Stimulated activated naive CD8-positive, alpha-beta T cell treated with anti-CD3 and anti-CD28 coated beads, Interleukin-15, Interleukin-2, amounts not matched to agents 100 ng/mL and 50 ng/mL, for 24 hours (primary cell): ENCODE measurements at regions not wholly inside any gene's neighbourhood (a gene's known extent, or its start where the extent isn't known, plus 50 kb on each side); places are given as distances from the start of the nearest gene placed in this dataset.

Experiments used
- H3K27ac Mint-ChIP-seq: one replicate; pipeline ENCODE4 v1.8.0; 2021; ENCODE audit warnings: mild to moderate bottlenecking, mixed read lengths
- H3K27me3 Mint-ChIP-seq: one replicate; pipeline ENCODE4 v1.8.0; 2021; ENCODE audit warnings: mixed read lengths
- H3K36me3 Mint-ChIP-seq: one replicate; pipeline ENCODE4 v1.8.0; 2021; ENCODE audit warnings: low read depth, mixed read lengths
- H3K4me1 Mint-ChIP-seq: one replicate; pipeline ENCODE4 v1.8.0; 2021; ENCODE audit warnings: low read depth, mixed read lengths
- H3K4me3 Mint-ChIP-seq: one replicate; pipeline ENCODE4 v1.8.0; 2021; ENCODE audit warnings: mild to moderate bottlenecking, mixed read lengths
- H3K9me3 Mint-ChIP-seq: one replicate; pipeline ENCODE4 v1.8.0; 2021; ENCODE audit warnings: mixed read lengths

- Mint-ChIP-seq H3K4me3 (no peak overlapping the region), H3K4me1 (no peaks in the 10 kb centered on the region), H3K27ac (no peak overlapping the region), H3K9me3 (no peaks in the 10 kb centered on the region), H3K27me3 (peaks cover 4% of the 10 kb centered on the region), H3K36me3 (no peaks in the 10 kb centered on the region)
These were observed 93.6 kb upstream of the TMEFF2 start for GRCh38 chr2:192288295-192288694.

GRCh38 chr2:192286093-192286701 lies 91.5 kb upstream of the TMEFF2 start:
- Mint-ChIP-seq H3K27me3 (peaks cover 4% of the 10 kb centered on the region), H3K27ac (no peak overlapping the region), H3K4me1 (no peaks in the 10 kb centered on the region), H3K36me3 (no peaks in the 10 kb centered on the region), H3K9me3 (no peaks in the 10 kb centered on the region), H3K4me3 (no peak overlapping the region)

- no peaks in the 10 kb centered on the region for H3K27me3 Mint-ChIP-seq
- H3K27ac Mint-ChIP-seq, result no peak overlapping the region
- H3K9me3 Mint-ChIP-seq, result no peaks in the 10 kb centered on the region
- no peaks in the 10 kb centered on the region for H3K4me1 Mint-ChIP-seq
- H3K36me3 Mint-ChIP-seq, result no peaks in the 10 kb centered on the region
- no peak overlapping the region for H3K4me3 Mint-ChIP-seq
These were observed 88.7 kb upstream of the TMEFF2 start for GRCh38 chr2:192283450-192283849.

GRCh38 chr2:192278701-192279100 lies 84.0 kb upstream of the TMEFF2 start:
- Mint-ChIP-seq H3K4me3 (no peak overlapping the region), H3K36me3 (no peaks in the 10 kb centered on the region), H3K9me3 (peaks cover 5% of the 10 kb centered on the region), H3K27me3 (peaks cover 4% of the 10 kb centered on the region), H3K4me1 (no peaks in the 10 kb centered on the region), H3K27ac (no peak overlapping the region)

- H3K9me3 Mint-ChIP-seq, result peaks cover 5% of the 10 kb centered on the region
- peaks cover 4% of the 10 kb centered on the region for H3K27me3 Mint-ChIP-seq
- no peaks in the 10 kb centered on the region for H3K4me1 Mint-ChIP-seq
- no peak overlapping the region for H3K27ac Mint-ChIP-seq
- H3K4me3 Mint-ChIP-seq, result no peak overlapping the region
- no peaks in the 10 kb centered on the region for H3K36me3 Mint-ChIP-seq
These were observed 82.9 kb upstream of the TMEFF2 start for GRCh38 chr2:192277494-192278109.

GRCh38 chr2:192275632-192276031 lies 80.9 kb upstream of the TMEFF2 start:
- H3K27ac Mint-ChIP-seq, result no peak overlapping the region
- peaks cover 5% of the 10 kb centered on the region for H3K9me3 Mint-ChIP-seq
- H3K27me3 Mint-ChIP-seq, result peaks cover 4% of the 10 kb centered on the region
- H3K4me3 Mint-ChIP-seq, result no peak overlapping the region
- no peaks in the 10 kb centered on the region for H3K4me1 Mint-ChIP-seq
- no peaks in the 10 kb centered on the region for H3K36me3 Mint-ChIP-seq

- Mint-ChIP-seq H3K36me3 (no peaks in the 10 kb centered on the region), H3K4me3 (no peak overlapping the region), H3K9me3 (no peaks in the 10 kb centered on the region), H3K4me1 (no peaks in the 10 kb centered on the region), H3K27me3 (no peaks in the 10 kb centered on the region), H3K27ac (no peak overlapping the region)
These were observed 72.8 kb upstream of the TMEFF2 start for GRCh38 chr2:192267484-192267883.

GRCh38 chr2:192265751-192266150 lies 71.0 kb upstream of the TMEFF2 start:
- Mint-ChIP-seq H3K27ac (no peak overlapping the region), H3K4me1 (no peaks in the 10 kb centered on the region), H3K27me3 (no peaks in the 10 kb centered on the region), H3K36me3 (no peaks in the 10 kb centered on the region), H3K4me3 (no peak overlapping the region), H3K9me3 (no peaks in the 10 kb centered on the region)

- Mint-ChIP-seq H3K27ac (no peak overlapping the region), H3K4me3 (no peak overlapping the region), H3K9me3 (no peaks in the 10 kb centered on the region), H3K36me3 (no peaks in the 10 kb centered on the region), H3K4me1 (no peaks in the 10 kb centered on the region), H3K27me3 (no peaks in the 10 kb centered on the region)
These were observed 59.7 kb upstream of the TMEFF2 start for GRCh38 chr2:192254444-192254843.

- Mint-ChIP-seq H3K27me3 (no peaks in the 10 kb centered on the region), H3K27ac (no peak overlapping the region), H3K9me3 (no peaks in the 10 kb centered on the region), H3K4me1 (no peaks in the 10 kb centered on the region), H3K4me3 (no peak overlapping the region), H3K36me3 (no peaks in the 10 kb centered on the region)
These were observed 59.0 kb upstream of the TMEFF2 start for GRCh38 chr2:192253692-192254091.

GRCh38 chr2:192250961-192251360 lies 56.2 kb upstream of the TMEFF2 start:
- Mint-ChIP-seq H3K27me3 (no peaks in the 10 kb centered on the region), H3K4me3 (no peak overlapping the region), H3K4me1 (no peaks in the 10 kb centered on the region), H3K27ac (no peak overlapping the region), H3K9me3 (no peaks in the 10 kb centered on the region), H3K36me3 (no peaks in the 10 kb centered on the region)

- no peaks in the 10 kb centered on the region for H3K27me3 Mint-ChIP-seq
- no peaks in the 10 kb centered on the region for H3K4me1 Mint-ChIP-seq
- H3K4me3 Mint-ChIP-seq, result no peak overlapping the region
- H3K36me3 Mint-ChIP-seq, result no peaks in the 10 kb centered on the region
- no peak overlapping the region for H3K27ac Mint-ChIP-seq
- H3K9me3 Mint-ChIP-seq, result no peaks in the 10 kb centered on the region
These were observed 52.7 kb upstream of the TMEFF2 start for GRCh38 chr2:192247456-192247855.

- Mint-ChIP-seq H3K36me3 (no peaks in the 10 kb centered on the region), H3K27me3 (no peaks in the 10 kb centered on the region), H3K4me3 (no peak overlapping the region), H3K9me3 (no peaks in the 10 kb centered on the region), H3K27ac (no peak overlapping the region), H3K4me1 (no peaks in the 10 kb centered on the region)
These were observed 51.6 kb upstream of the TMEFF2 start for GRCh38 chr2:192246297-192246696.

- no peaks in the 10 kb centered on the region for H3K27me3 Mint-ChIP-seq
- H3K9me3 Mint-ChIP-seq, result no peaks in the 10 kb centered on the region
- no peak overlapping the region for H3K4me3 Mint-ChIP-seq
- H3K36me3 Mint-ChIP-seq, result no peaks in the 10 kb centered on the region
- H3K27ac Mint-ChIP-seq, result no peak overlapping the region
- no peaks in the 10 kb centered on the region for H3K4me1 Mint-ChIP-seq
These were observed 50.6 kb upstream of the TMEFF2 start for GRCh38 chr2:192245329-192245728.
